ENCODE measurements at regions not wholly inside any gene's neighbourhood (a gene's known extent, or its start where the extent isn't known, plus 50 kb on each side); places are given as distances from the start of the nearest gene placed in this dataset.

GRCh38 chr20:57869291-57869950, 159.6 kb upstream of the PMEPA1 start:
- Histone ChIP-seq H3K9me2 (ENCODE audit: insufficient read depth) (no peaks in the 10 kb centered on the region), H3K36me3 (ENCODE audit: control insufficient read depth in 1 of 2, insufficient read depth in 2 of 2, low read length in 2 of 2) (no peaks in the 10 kb centered on the region), H3K9ac (ENCODE audit: low read length) (no peak overlapping the region), H3K4me3 (replicated peaks in 1 of 2; ENCODE audit: low read depth in 1 of 2, low read length in 2 of 2) (no peak overlapping the region), H3K9me3 (ENCODE audit: control insufficient read depth in 1 of 2, insufficient read depth in 1 of 2, low read depth in 1 of 2, low read length in 2 of 2) (no peaks in the 10 kb centered on the region), H3K27ac (ENCODE audit: low read depth, low read length) (no peak overlapping the region), H4K20me1 (ENCODE audit: insufficient read depth) (no peaks in the 10 kb centered on the region), H3K79me2 (ENCODE audit: insufficient read depth, low read length) (no peaks in the 10 kb centered on the region), H3K27me3 (ENCODE audit: insufficient read depth, low read length) (peaks cover 52% of the 10 kb centered on the region), H3K4me1 (ENCODE audit: control insufficient read depth in 1 of 2, insufficient read depth in 2 of 2, low read length in 2 of 2) (no peaks in the 10 kb centered on the region), H3K4me2 (ENCODE audit: low read length) (no peak overlapping the region), H2AFZ (ENCODE audit: low read depth, low read length, poor library complexity, severe bottlenecking) (no peak overlapping the region)
- TF ChIP-seq, protein P1, sequence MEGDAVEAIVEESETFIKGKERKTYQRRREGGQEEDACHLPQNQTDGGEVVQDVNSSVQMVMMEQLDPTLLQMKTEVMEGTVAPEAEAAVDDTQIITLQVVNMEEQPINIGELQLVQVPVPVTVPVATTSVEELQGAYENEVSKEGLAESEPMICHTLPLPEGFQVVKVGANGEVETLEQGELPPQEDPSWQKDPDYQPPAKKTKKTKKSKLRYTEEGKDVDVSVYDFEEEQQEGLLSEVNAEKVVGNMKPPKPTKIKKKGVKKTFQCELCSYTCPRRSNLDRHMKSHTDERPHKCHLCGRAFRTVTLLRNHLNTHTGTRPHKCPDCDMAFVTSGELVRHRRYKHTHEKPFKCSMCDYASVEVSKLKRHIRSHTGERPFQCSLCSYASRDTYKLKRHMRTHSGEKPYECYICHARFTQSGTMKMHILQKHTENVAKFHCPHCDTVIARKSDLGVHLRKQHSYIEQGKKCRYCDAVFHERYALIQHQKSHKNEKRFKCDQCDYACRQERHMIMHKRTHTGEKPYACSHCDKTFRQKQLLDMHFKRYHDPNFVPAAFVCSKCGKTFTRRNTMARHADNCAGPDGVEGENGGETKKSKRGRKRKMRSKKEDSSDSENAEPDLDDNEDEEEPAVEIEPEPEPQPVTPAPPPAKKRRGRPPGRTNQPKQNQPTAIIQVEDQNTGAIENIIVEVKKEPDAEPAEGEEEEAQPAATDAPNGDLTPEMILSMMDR (IDR thresholded peaks at IDR 0.05 in 2 of 3, conservative IDR thresholded peaks at IDR 0.05 in 1 of 3; ENCODE audit: borderline replicate concordance in 1 of 3, insufficient read depth in 1 of 3, low read depth in 2 of 3, low read length in 2 of 3): no peak
- no peak for TF ChIP-seq EZH2phosphoT487 (IDR thresholded peaks at IDR 0.05; ENCODE audit: borderline replicate concordance)
- TF ChIP-seq, protein P2, sequence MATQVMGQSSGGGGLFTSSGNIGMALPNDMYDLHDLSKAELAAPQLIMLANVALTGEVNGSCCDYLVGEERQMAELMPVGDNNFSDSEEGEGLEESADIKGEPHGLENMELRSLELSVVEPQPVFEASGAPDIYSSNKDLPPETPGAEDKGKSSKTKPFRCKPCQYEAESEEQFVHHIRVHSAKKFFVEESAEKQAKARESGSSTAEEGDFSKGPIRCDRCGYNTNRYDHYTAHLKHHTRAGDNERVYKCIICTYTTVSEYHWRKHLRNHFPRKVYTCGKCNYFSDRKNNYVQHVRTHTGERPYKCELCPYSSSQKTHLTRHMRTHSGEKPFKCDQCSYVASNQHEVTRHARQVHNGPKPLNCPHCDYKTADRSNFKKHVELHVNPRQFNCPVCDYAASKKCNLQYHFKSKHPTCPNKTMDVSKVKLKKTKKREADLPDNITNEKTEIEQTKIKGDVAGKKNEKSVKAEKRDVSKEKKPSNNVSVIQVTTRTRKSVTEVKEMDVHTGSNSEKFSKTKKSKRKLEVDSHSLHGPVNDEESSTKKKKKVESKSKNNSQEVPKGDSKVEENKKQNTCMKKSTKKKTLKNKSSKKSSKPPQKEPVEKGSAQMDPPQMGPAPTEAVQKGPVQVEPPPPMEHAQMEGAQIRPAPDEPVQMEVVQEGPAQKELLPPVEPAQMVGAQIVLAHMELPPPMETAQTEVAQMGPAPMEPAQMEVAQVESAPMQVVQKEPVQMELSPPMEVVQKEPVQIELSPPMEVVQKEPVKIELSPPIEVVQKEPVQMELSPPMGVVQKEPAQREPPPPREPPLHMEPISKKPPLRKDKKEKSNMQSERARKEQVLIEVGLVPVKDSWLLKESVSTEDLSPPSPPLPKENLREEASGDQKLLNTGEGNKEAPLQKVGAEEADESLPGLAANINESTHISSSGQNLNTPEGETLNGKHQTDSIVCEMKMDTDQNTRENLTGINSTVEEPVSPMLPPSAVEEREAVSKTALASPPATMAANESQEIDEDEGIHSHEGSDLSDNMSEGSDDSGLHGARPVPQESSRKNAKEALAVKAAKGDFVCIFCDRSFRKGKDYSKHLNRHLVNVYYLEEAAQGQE (IDR thresholded peaks at IDR 0.05; ENCODE audit: low read depth): no peak
- no peak for TF ChIP-seq EGR1 (IDR thresholded peaks at IDR 0.05; ENCODE audit: low read depth)
- TF ChIP-seq, protein P3, sequence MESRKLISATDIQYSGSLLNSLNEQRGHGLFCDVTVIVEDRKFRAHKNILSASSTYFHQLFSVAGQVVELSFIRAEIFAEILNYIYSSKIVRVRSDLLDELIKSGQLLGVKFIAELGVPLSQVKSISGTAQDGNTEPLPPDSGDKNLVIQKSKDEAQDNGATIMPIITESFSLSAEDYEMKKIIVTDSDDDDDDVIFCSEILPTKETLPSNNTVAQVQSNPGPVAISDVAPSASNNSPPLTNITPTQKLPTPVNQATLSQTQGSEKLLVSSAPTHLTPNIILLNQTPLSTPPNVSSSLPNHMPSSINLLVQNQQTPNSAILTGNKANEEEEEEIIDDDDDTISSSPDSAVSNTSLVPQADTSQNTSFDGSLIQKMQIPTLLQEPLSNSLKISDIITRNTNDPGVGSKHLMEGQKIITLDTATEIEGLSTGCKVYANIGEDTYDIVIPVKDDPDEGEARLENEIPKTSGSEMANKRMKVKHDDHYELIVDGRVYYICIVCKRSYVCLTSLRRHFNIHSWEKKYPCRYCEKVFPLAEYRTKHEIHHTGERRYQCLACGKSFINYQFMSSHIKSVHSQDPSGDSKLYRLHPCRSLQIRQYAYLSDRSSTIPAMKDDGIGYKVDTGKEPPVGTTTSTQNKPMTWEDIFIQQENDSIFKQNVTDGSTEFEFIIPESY (IDR thresholded peaks at IDR 0.05; ENCODE audit: extremely low read depth, insufficient replicate concordance, low read length): no peak
- TF ChIP-seq JUND (IDR thresholded peaks at IDR 0.05): no peak
- TF ChIP-seq EZH2 (IDR thresholded peaks at IDR 0.05): no peak
- BruUV-seq (replicated peaks): no TSS peak
- RAD21 ChIA-PET (ENCODE audit: low non-redundant PET in 1 of 2, low total read pairs in 2 of 2, uncharacterized antibody in 2 of 2, unreplicated experiment in 2 of 2): no interaction called here
- DNase-seq (ENCODE audit: low read depth, low spot score): no peak
- CTCF ChIA-PET: no interaction called here
- ATAC-seq: no peak
- POLR2A ChIA-PET: no interaction called here
- intact Hi-C loops (cut with micrococcal nuclease): no loop called here

Measured in HCT116 (cell line).